ENCODE measurements at regions not wholly inside any gene's neighbourhood (a gene's known extent, or its start where the extent isn't known, plus 50 kb on each side); places are given as distances from the start of the nearest gene placed in this dataset.

GRCh38 chr11:95506777-95507176, 275.8 kb upstream of the SESN3 start:
- TF ChIP-seq TEAD4 (CRISPR knock-in tag; IDR thresholded peaks at IDR 0.05) (no peak), E2F4 (CRISPR knock-in tag; IDR thresholded peaks at IDR 0.05; ENCODE audit: borderline replicate concordance, low read depth) (no peak), E2F5 (CRISPR knock-in tag; IDR thresholded peaks at IDR 0.05) (no peak), MXD4 (CRISPR knock-in tag; IDR thresholded peaks at IDR 0.05; ENCODE audit: borderline replicate concordance) (no peak), ATF2 (CRISPR knock-in tag; IDR thresholded peaks at IDR 0.05; ENCODE audit: borderline replicate concordance, low read depth) (no peak), CREM (CRISPR knock-in tag; IDR thresholded peaks at IDR 0.05) (no peak), ZSCAN18 (CRISPR knock-in tag; IDR thresholded peaks at IDR 0.05) (no peak), USF1 (CRISPR knock-in tag; IDR thresholded peaks at IDR 0.05) (no peak), ZMAT4 (CRISPR knock-in tag; IDR thresholded peaks at IDR 0.05) (no peak), SOX15 (CRISPR knock-in tag; IDR thresholded peaks at IDR 0.05) (no peak)
- ATAC-seq (no peak), DNase-seq (ENCODE audit: low spot score) (no peak)
- H3K9me3 Mint-ChIP-seq, result no peaks in the 10 kb centered on the region
- ChIA-PET CTCF (no interaction called here), POLR2A (no interaction called here)
- H3K27ac Mint-ChIP-seq, result no peak overlapping the region
- H3K4me3 Mint-ChIP-seq, result no peak overlapping the region
- H3K36me3 Mint-ChIP-seq, result no peaks in the 10 kb centered on the region
- H3K27me3 Mint-ChIP-seq (ENCODE audit: low read depth), result no peaks in the 10 kb centered on the region
- H3K4me1 Mint-ChIP-seq, result peaks cover 7% of the 10 kb centered on the region; the same call in 1 of the 2 replicates

GRCh38 chr11:95505927-95506426, 275.0 kb upstream of the SESN3 start:
- DNase-seq (ENCODE audit: low spot score) (no peak), ATAC-seq (no peak)
- Mint-ChIP-seq H3K27me3 (ENCODE audit: low read depth) (no peaks in the 10 kb centered on the region), H3K4me1 (peaks cover 9% of the 10 kb centered on the region; the same call in 1 of the 2 replicates), H3K4me3 (no peak overlapping the region), H3K27ac (no peak overlapping the region), H3K36me3 (no peaks in the 10 kb centered on the region), H3K9me3 (no peaks in the 10 kb centered on the region)
- CTCF ChIA-PET, result no interaction called here
- TF ChIP-seq ELF4 (CRISPR knock-in tag; IDR thresholded peaks at IDR 0.05; ENCODE audit: low read depth), result no peak
- no peak for TF ChIP-seq OVOL2 (CRISPR knock-in tag; IDR thresholded peaks at IDR 0.05; ENCODE audit: borderline replicate concordance)
- TF ChIP-seq MYBL2 (CRISPR knock-in tag; IDR thresholded peaks at IDR 0.05), result no peak
- no peak for TF ChIP-seq PRRX2 (CRISPR knock-in tag; IDR thresholded peaks at IDR 0.05)
- TF ChIP-seq ZNF219 (CRISPR knock-in tag; IDR thresholded peaks at IDR 0.05; ENCODE audit: borderline replicate concordance), result no peak
- no peak for TF ChIP-seq PREB (CRISPR knock-in tag; IDR thresholded peaks at IDR 0.05; ENCODE audit: borderline replicate concordance)
- no peak for TF ChIP-seq ZNF281 (CRISPR knock-in tag; IDR thresholded peaks at IDR 0.05)
- POLR2A ChIA-PET, result no interaction called here

Data from WTC11 (cell line).